SU-DHL-6 (cell line): ENCODE measurements at regions not wholly inside any gene's neighbourhood (a gene's known extent, or its start where the extent isn't known, plus 50 kb on each side); places are given as distances from the start of the nearest gene placed in this dataset.

Source experiments
- H2AFZ ChIP-seq: fragments of 200-600 bp; sonication (generic); 2 replicates; pipeline ENCODE4 v1.6.1; 2014; ENCODE audit warnings: low read depth, mild to moderate bottlenecking, moderate library complexity, mixed read lengths, antibody characterized with exemption, low read length; ENCODE audit not compliant: severe bottlenecking
- H3F3A ChIP-seq: fragments of 200-600 bp; shearing (Covaris generic); 2 replicates; pipeline ENCODE4 v1.6.0; 2016; ENCODE audit warnings: antibody characterized with exemption, mild to moderate bottlenecking; ENCODE audit not compliant: insufficient read depth
- H3K27ac ChIP-seq: fragments of 200-600 bp; sonication (generic); 2 replicates; pipeline ENCODE4 v1.5.1; 2016; ENCODE audit warnings: low read depth, mild to moderate bottlenecking, low read length, moderate library complexity, mixed read lengths
- H3K27me3 ChIP-seq: fragments of 200-600 bp; sonication (generic), shearing (Covaris generic); 2 replicates; pipeline ENCODE4 v1.6.0; 2014; ENCODE audit warnings: mild to moderate bottlenecking, low read length
- H3K36me3 ChIP-seq: fragments of 200-600 bp; sonication (generic); 2 replicates; pipeline ENCODE4 v1.6.1; 2014; ENCODE audit warnings: mild to moderate bottlenecking, low read length, mixed read lengths
- H3K4me2 ChIP-seq: fragments of 300-600, 200-600 bp; shearing (Covaris generic), sonication (generic); 2 replicates; pipeline ENCODE4 v1.6.0; 2014; ENCODE audit warnings: low read length, low read depth, mild to moderate bottlenecking; ENCODE audit not compliant: poor library complexity, severe bottlenecking
- H3K4me3 ChIP-seq: fragments of 200-600 bp; sonication (generic); 2 replicates; pipeline ENCODE4 v1.5.1; 2014; ENCODE audit warnings: antibody characterized with exemption, low read length, mild to moderate bottlenecking, mixed read lengths; ENCODE audit not compliant: insufficient read depth, poor library complexity, severe bottlenecking
- H3K79me2 ChIP-seq: fragments of 200-600 bp; sonication (generic); 2 replicates; pipeline ENCODE4 v1.6.1; 2014; ENCODE audit warnings: mild to moderate bottlenecking, low read length, moderate library complexity; ENCODE audit not compliant: insufficient read depth
- H3K9ac ChIP-seq: fragments of 200-600 bp; sonication (generic); 2 replicates; pipeline ENCODE4 v1.7.0; 2014; ENCODE audit warnings: mild to moderate bottlenecking, low read length
- H3K9me2 ChIP-seq: fragments of 200-600 bp; sonication (generic); replicated peaks from 2 replicates; pipeline ENCODE4 v1.6.1; 2014; ENCODE audit warnings: low read length; ENCODE audit not compliant: insufficient read depth
- H3K9me3 ChIP-seq: fragments of 200-600 bp; sonication (generic); 2 replicates; pipeline ENCODE4 v1.6.1; 2014; ENCODE audit warnings: low read length, mixed read lengths; ENCODE audit not compliant: insufficient read depth
- H4K20me1 ChIP-seq: fragments of 200-600 bp; sonication (generic); 2 replicates; pipeline ENCODE4 v1.6.1; 2014; ENCODE audit warnings: low read depth, mild to moderate bottlenecking, antibody characterized with exemption, low read length, moderate library complexity, mixed read lengths
- EZH2phosphoT487 ChIP-seq: fragments of 200-600 bp; sonication (generic), shearing (Covaris generic); conservative IDR thresholded peaks from 2 replicates; pipeline ENCODE4 v1.6.1; 2018; ENCODE audit warnings: mild to moderate bottlenecking, antibody characterized with exemption, low read length, moderate library complexity, mixed read lengths
- TF ChIP-seq, protein P1 (sequence below): fragments of 200-600 bp; sonication (generic); IDR thresholded peaks from one replicate; pipeline ENCODE4 v1.5.1; 2017; ENCODE audit warnings: antibody characterized with exemption, mild to moderate bottlenecking, low read length, moderate library complexity; ENCODE audit not compliant: insufficient read depth, poor library complexity, severe bottlenecking

- TF ChIP-seq EZH2phosphoT487: no peak
- TF ChIP-seq, protein P1, sequence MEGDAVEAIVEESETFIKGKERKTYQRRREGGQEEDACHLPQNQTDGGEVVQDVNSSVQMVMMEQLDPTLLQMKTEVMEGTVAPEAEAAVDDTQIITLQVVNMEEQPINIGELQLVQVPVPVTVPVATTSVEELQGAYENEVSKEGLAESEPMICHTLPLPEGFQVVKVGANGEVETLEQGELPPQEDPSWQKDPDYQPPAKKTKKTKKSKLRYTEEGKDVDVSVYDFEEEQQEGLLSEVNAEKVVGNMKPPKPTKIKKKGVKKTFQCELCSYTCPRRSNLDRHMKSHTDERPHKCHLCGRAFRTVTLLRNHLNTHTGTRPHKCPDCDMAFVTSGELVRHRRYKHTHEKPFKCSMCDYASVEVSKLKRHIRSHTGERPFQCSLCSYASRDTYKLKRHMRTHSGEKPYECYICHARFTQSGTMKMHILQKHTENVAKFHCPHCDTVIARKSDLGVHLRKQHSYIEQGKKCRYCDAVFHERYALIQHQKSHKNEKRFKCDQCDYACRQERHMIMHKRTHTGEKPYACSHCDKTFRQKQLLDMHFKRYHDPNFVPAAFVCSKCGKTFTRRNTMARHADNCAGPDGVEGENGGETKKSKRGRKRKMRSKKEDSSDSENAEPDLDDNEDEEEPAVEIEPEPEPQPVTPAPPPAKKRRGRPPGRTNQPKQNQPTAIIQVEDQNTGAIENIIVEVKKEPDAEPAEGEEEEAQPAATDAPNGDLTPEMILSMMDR: no peak
- H3K27ac ChIP-seq: no peak overlapping the region
- H3K9me3 ChIP-seq: no peaks in the 10 kb centered on the region
- peaks cover 16% of the 10 kb centered on the region; the same call in 1 of the 2 replicates for H3F3A ChIP-seq
- no peaks in the 10 kb centered on the region for H3K9me2 ChIP-seq
- no peak overlapping the region for H2AFZ ChIP-seq
- H3K36me3 ChIP-seq: no peaks in the 10 kb centered on the region
- no peak overlapping the region for H3K4me3 ChIP-seq
- no peaks in the 10 kb centered on the region for H4K20me1 ChIP-seq
- no peak overlapping the region for H3K9ac ChIP-seq
- no peaks in the 10 kb centered on the region for H3K79me2 ChIP-seq
- H3K4me2 ChIP-seq: no peak overlapping the region
- H3K27me3 ChIP-seq: no peaks in the 10 kb centered on the region
Observed at GRCh38 chr5:56410696-56411095, 177.6 kb upstream of the ANKRD55 start.

GRCh38 chr5:56409331-56410190, 176.4 kb upstream of the ANKRD55 start:
- H3K27ac ChIP-seq: no peak overlapping the region
- H2AFZ ChIP-seq: no peak overlapping the region
- H3K36me3 ChIP-seq: no peaks in the 10 kb centered on the region
- no peaks in the 10 kb centered on the region for H3K79me2 ChIP-seq
- TF ChIP-seq, protein P1: no peak
- no peak for TF ChIP-seq EZH2phosphoT487
- no peak overlapping the region for H3K4me2 ChIP-seq
- H3K27me3 ChIP-seq: no peaks in the 10 kb centered on the region
- peaks cover 11% of the 10 kb centered on the region; the same call in 1 of the 2 replicates for H3F3A ChIP-seq
- H3K9ac ChIP-seq: no peak overlapping the region
- H4K20me1 ChIP-seq: no peaks in the 10 kb centered on the region
- H3K4me3 ChIP-seq: no peak overlapping the region
- no peaks in the 10 kb centered on the region for H3K9me3 ChIP-seq
- H3K9me2 ChIP-seq: no peaks in the 10 kb centered on the region

DNA sequence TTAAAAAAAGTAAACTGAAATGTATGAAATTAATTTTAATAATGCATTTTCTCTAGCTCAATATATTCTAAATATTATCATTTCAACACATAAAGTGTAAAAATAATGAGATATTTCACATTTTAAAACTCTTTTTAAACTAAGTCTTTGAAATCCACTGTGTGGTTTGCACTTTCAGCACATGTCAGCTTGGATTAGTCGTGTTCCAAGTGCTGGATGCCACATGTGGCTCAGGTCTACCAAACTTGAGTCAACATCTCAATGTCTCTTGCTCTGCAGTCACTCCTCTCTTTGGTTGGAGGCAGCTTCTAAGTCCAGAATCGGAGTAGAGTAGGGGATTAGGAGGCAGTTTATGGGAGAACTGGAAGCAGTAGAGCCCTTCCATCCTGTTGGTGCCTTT, 173.7 kb upstream of the ANKRD55 start:
- Histone ChIP-seq H3K9me3 (no peaks in the 10 kb centered on the region), H3K4me2 (no peak overlapping the region), H3K4me3 (no peak overlapping the region), H3K79me2 (no peaks in the 10 kb centered on the region), H3K36me3 (no peaks in the 10 kb centered on the region), H3K9ac (no peak overlapping the region), H3K27ac (no peak overlapping the region), H3K9me2 (no peaks in the 10 kb centered on the region), H4K20me1 (no peaks in the 10 kb centered on the region), H3K27me3 (no peaks in the 10 kb centered on the region), H2AFZ (no peak overlapping the region), H3F3A (no peaks in the 10 kb centered on the region)
- TF ChIP-seq, protein P1: no peak
- TF ChIP-seq EZH2phosphoT487: no peak
